HepG2 (cell line): ENCODE measurements at regions not wholly inside any gene's neighbourhood (a gene's known extent, or its start where the extent isn't known, plus 50 kb on each side); places are given as distances from the start of the nearest gene placed in this dataset.

Experiments used
- ATAC-seq: fragments of 200-7000 bp; cut with Tn5 transposase; 3 replicates; pipeline ENCODE4 v1.9.1; 2020; ENCODE audit warnings: mild to moderate bottlenecking, moderate library complexity
- BruUV-seq: library from RNA; stranded (reverse); fragments of 400-500 nt; replicated peaks from 2 replicates; lab custom pipeline; 2021; lab: Mats Ljungman, UMichigan
- CTCF ChIA-PET: fragments of 300-600 bp; formaldehyde crosslinking; extraction: SDS; loops from one replicate; lab custom pipeline; 2021; ENCODE audit warnings: low total read pairs, inconsistent platforms, low intra/inter-chr PET ratio; lab: Yijun Ruan, JAX
- POLR2A ChIA-PET: fragments of 350-600 bp; sonication (Branson Sonifier 250); formaldehyde crosslinking; loops from one replicate; lab custom pipeline; 2020; ENCODE audit warnings: antibody characterized with exemption, inconsistent platforms; lab: Yijun Ruan, JAX
- DNase-seq: peaks from one replicate; pipeline ENCODE4 v3.0.0-alpha.2; 2015; ENCODE audit warnings: low spot score
- FAIRE-seq: peaks from 3 replicates; lab custom pipeline; 2011; peaks lifted over from hg19 to GRCh38; lab: Jason Lieb, UNC
- H2AFZ ChIP-seq: one replicate; pipeline ENCODE4 v1.6.1; 2011; ENCODE audit warnings: low read length, inconsistent platforms
- H3K27ac ChIP-seq: fragments of 300-600 bp; 3 replicates; pipeline ENCODE4 v1.8.0; 2011; ENCODE audit warnings: mixed run types, mild to moderate bottlenecking, mixed read lengths, low read length, inconsistent platforms; ENCODE audit not compliant: insufficient read depth; ENCODE audit errors: extremely low read length
- H3K27me3 ChIP-seq, 2 experiments: fragments of 200-600 bp in 1 of 2; 2 replicates in 1 of 2; 3 replicates in 1 of 2; pipeline versions ENCODE4 v1.6.0 to v1.8.0; 2011; ENCODE audit warnings: low read length in 2 of 2, mild to moderate bottlenecking in 2 of 2, moderate library complexity in 2 of 2, inconsistent platforms in 1 of 2; ENCODE audit not compliant: insufficient read depth in 2 of 2, control insufficient read depth in 1 of 2
- H3K36me3 ChIP-seq, 2 experiments: fragments of 200-600 bp in 1 of 2; replicated peaks in 1 of 2; 2 replicates in 1 of 2; 3 replicates in 1 of 2; pipeline versions ENCODE4 v1.5.1 to v1.8.0; 2011; ENCODE audit warnings: low read length in 2 of 2, inconsistent platforms in 1 of 2; ENCODE audit not compliant: insufficient read depth in 2 of 2, control insufficient read depth in 1 of 2
- H3K4me1 ChIP-seq: 2 replicates; pipeline ENCODE4 v1.5.1; 2012; ENCODE audit warnings: low read length, inconsistent platforms; ENCODE audit not compliant: insufficient read depth
- H3K4me2 ChIP-seq: 2 replicates; pipeline ENCODE4 v1.6.0; 2011; ENCODE audit warnings: low read depth, low read length, inconsistent platforms
- H3K4me3 ChIP-seq, 3 experiments: fragments of 200-600 bp in 1 of 3; sonication (generic), shearing (Covaris generic) in 1 of 3; replicated peaks in 1 of 3; 2 replicates each; pipeline ENCODE4 v1.5.1; 2011 to 2016; ENCODE audit warnings: low read length in 3 of 3, inconsistent platforms in 2 of 3, low read depth in 2 of 3, mild to moderate bottlenecking in 2 of 3, control low read depth in 1 of 3, mixed read lengths in 1 of 3; ENCODE audit not compliant: insufficient read depth in 1 of 3
- H3K79me2 ChIP-seq: one replicate; pipeline ENCODE4 v1.6.1; 2011; ENCODE audit warnings: low read length, inconsistent platforms; ENCODE audit not compliant: insufficient read depth
- H3K9ac ChIP-seq: 2 replicates; pipeline ENCODE4 v1.6.0; 2011; ENCODE audit warnings: mild to moderate bottlenecking, low read depth, low read length, inconsistent platforms; ENCODE audit not compliant: insufficient read depth
- H3K9me3 ChIP-seq: 2 replicates; pipeline ENCODE4 v1.5.1; 2012; ENCODE audit warnings: mild to moderate bottlenecking, low read length
- H4K20me1 ChIP-seq: 2 replicates; pipeline ENCODE4 v1.6.0; 2011; ENCODE audit warnings: inconsistent platforms, mild to moderate bottlenecking, low read length, moderate library complexity; ENCODE audit not compliant: insufficient read depth
- GATAD2A ChIP-seq: IDR thresholded peaks from 2 replicates; pipeline ENCODE4 v1.6.1; 2016
- GTF2F1 ChIP-seq: fragments of 150-350 bp; IDR thresholded peaks from 2 replicates; pipeline ENCODE4 v1.6.1; 2014; ENCODE audit warnings: low read length
- HIVEP1 ChIP-seq: sonication (generic); formaldehyde crosslinking; IDR thresholded peaks from 2 replicates; pipeline ENCODE4 v1.4.0; 2020; ENCODE audit warnings: mild to moderate bottlenecking, missing genetic modification reagents
- RORA ChIP-seq: sonication (generic); formaldehyde crosslinking; IDR thresholded peaks from 2 replicates; pipeline ENCODE4 v1.5.0; 2020; ENCODE audit warnings: mild to moderate bottlenecking, missing genetic modification reagents, moderate library complexity
- TBL1XR1 ChIP-seq: fragments of 150-350 bp; IDR thresholded peaks from 2 replicates; pipeline ENCODE4 v1.6.1; 2014; ENCODE audit warnings: borderline replicate concordance, low read length; ENCODE audit not compliant: partially characterized antibody
- ZBTB3 ChIP-seq: sonication (generic); formaldehyde crosslinking; IDR thresholded peaks from 2 replicates; pipeline ENCODE4 v1.4.0; 2020; ENCODE audit warnings: low read depth, mild to moderate bottlenecking, moderate library complexity, missing genetic modification reagents, borderline replicate concordance
- ZNF224 ChIP-seq: sonication (generic); formaldehyde crosslinking; IDR thresholded peaks from 2 replicates; pipeline ENCODE4 v1.5.0; 2020; ENCODE audit warnings: mild to moderate bottlenecking, missing genetic modification reagents
- ZNF24 ChIP-seq: fragments of 450-650 bp; IDR thresholded peaks from 2 replicates; pipeline ENCODE4 v1.6.1; 2017; ENCODE audit warnings: antibody characterized with exemption, mild to moderate bottlenecking
- ZSCAN22 ChIP-seq: sonication (generic); formaldehyde crosslinking; IDR thresholded peaks from 2 replicates; pipeline ENCODE4 v1.4.0; 2020; ENCODE audit warnings: mild to moderate bottlenecking, missing genetic modification reagents
- WGBS: methylation state at CpG from one replicate; pipeline ENCODE4 v1.1.6; 2017; ENCODE audit warnings: low lambda C conversion rate; 5-methylcytosine and 5-hydroxymethylcytosine counted together
- in situ Hi-C: cut with HindIII; loops from 2 replicates; pipeline ENCODE4 v1.10.0; 2017; ENCODE audit warnings: low pct_unique_long_range_greater_than_20kb; ENCODE audit not compliant: extremely low pct_ligation_motif_present
- intact Hi-C: fragments of 100-400 bp; cut with micrococcal nuclease; formaldehyde crosslinking; loops from one replicate; pipeline ENCODE4 v1.10.0; 2022; ENCODE audit not compliant: unreplicated experiment
- TF ChIP-seq, protein P1 (sequence below): fragments of 450-650 bp; IDR thresholded peaks from 2 replicates; pipeline ENCODE4 v1.6.1; 2016

DNA sequence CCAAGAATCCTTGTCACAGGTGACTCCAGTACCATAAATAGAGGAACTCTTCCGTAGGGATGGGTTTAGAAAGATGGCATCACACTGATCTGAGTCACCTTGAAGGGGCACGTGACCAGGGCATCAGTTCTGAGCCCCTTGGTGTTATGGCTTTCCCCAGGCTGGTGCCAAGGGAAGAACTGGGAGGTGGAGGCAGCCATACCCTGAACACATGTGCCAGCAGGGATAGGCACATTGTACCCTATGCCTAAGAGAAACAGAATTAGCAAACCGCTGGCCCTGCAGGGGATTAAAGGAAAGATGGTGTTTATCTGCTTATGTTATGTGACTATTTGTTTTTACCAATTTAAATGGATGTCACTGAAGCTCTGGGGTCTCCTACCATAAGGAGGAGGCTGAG, 196.2 kb downstream of the RGS3 start:
- Histone ChIP-seq H3K27me3 (peaks cover 0 to 28% of the 10 kb centered on the region in 2 experiments; a peak in 3 of 5 replicates), H2AFZ (no peak overlapping the region), H3K36me3 (no peaks in the 10 kb centered on the region), H3K27ac (no peak overlapping the region), H3K79me2 (no peaks in the 10 kb centered on the region), H4K20me1 (no peaks in the 10 kb centered on the region), H3K9ac (no peak overlapping the region), H3K4me3 (no peak overlapping the region), H3K9me3 (no peaks in the 10 kb centered on the region), H3K4me2 (no peak overlapping the region), H3K4me1 (peaks cover 47% of the 10 kb centered on the region)
- ATAC-seq (no peak), FAIRE-seq (no peak), DNase-seq (no peak)
- no TSS peak for BruUV-seq
- TF ChIP-seq GTF2F1 (no peak), ZNF224 (CRISPR knock-in tag) (no peak)
- TF ChIP-seq, protein P1, sequence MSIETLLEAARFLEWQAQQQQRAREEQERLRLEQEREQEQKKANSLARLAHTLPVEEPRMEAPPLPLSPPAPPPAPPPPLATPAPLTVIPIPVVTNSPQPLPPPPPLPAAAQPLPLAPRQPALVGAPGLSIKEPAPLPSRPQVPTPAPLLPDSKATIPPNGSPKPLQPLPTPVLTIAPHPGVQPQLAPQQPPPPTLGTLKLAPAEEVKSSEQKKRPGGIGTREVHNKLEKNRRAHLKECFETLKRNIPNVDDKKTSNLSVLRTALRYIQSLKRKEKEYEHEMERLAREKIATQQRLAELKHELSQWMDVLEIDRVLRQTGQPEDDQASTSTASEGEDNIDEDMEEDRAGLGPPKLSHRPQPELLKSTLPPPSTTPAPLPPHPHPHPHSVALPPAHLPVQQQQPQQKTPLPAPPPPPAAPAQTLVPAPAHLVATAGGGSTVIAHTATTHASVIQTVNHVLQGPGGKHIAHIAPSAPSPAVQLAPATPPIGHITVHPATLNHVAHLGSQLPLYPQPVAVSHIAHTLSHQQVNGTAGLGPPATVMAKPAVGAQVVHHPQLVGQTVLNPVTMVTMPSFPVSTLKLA: peak; percentile 28; the same call in 1 of the 2 replicates
- POLR2A ChIA-PET: no interaction called here
- CTCF ChIA-PET: interaction anchor here (9.4 kb wide), 1 partner anchor 68 kb away, joined by 223 read pairs; no protein-coding TSS in a partner anchor
- intact Hi-C loops: loop anchor here (2.0 to 10.0 kb wide), 4 partner anchors 213 to 385 kb away; partner anchors contain the start of genes C9orf43, CDC26, POLE3 and PRPF4
- in situ Hi-C loops: loop anchor here (5.0 kb wide), 3 partner anchors 67 to 387 kb away; no protein-coding TSS in a partner anchor
- 4% methylated on average over 3 of the region's 3 CpGs for WGBS

DNA sequence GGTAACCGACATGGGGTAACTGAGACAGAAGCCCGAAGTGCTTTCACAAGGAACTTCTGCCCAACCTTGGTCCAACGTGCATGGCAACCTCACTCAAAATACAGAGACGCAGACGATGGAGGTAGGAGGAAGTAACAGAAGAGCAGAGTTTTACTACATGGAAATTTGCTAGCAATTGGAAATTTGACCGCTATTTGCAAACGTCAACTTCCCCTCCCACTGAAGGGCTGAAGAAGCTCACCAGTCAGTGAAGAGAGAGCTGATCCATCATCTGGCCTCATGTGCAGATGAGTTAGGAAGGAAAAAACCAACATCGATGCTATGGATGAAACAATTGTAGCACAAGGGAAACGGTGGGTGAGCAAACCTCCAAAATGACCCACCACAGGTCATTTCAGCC, 196.7 kb downstream of the RGS3 start:
- H3K4me2 ChIP-seq: no peak overlapping the region
- TF ChIP-seq RORA (CRISPR knock-in tag) (no peak), ZNF24 (no peak), HIVEP1 (CRISPR knock-in tag) (no peak), ZBTB3 (CRISPR knock-in tag) (no peak), ZSCAN22 (CRISPR knock-in tag) (no peak), GATAD2A (CRISPR knock-in tag) (no peak), TBL1XR1 (no peak)
- H3K79me2 ChIP-seq: no peaks in the 10 kb centered on the region
- in situ Hi-C loops (no loop called here), intact Hi-C loops (no loop called here)
- no peak overlapping the region for H3K27ac ChIP-seq
- no peaks in the 10 kb centered on the region for H3K9me3 ChIP-seq
- FAIRE-seq (no peak), DNase-seq (no peak), ATAC-seq (no peak)
- H2AFZ ChIP-seq: no peak overlapping the region
- 15% methylated on average over 9 of the region's 9 CpGs for WGBS
- peaks cover 43% of the 10 kb centered on the region for H3K4me1 ChIP-seq
- H3K9ac ChIP-seq: no peak overlapping the region
- H4K20me1 ChIP-seq: no peaks in the 10 kb centered on the region
- H3K27me3 ChIP-seq: peaks cover 0 to 28% of the 10 kb centered on the region in 2 experiments; a peak in 3 of 5 replicates
- BruUV-seq: no TSS peak
- H3K4me3 ChIP-seq: no peak overlapping the region
- ChIA-PET CTCF (interaction anchor here (9.4 kb wide), 1 partner anchor 68 kb away, joined by 223 read pairs; no protein-coding TSS in a partner anchor), POLR2A (no interaction called here)
- H3K36me3 ChIP-seq: no peaks in the 10 kb centered on the region
